HT-29 (cell line): ENCODE measurements at regions not wholly inside any gene's neighbourhood (a gene's known extent, or its start where the extent isn't known, plus 50 kb on each side); places are given as distances from the start of the nearest gene placed in this dataset.
"Not testable (repeated sequence)": the region's sequence is repeated elsewhere in the genome, so short reads cannot be mapped to it uniquely, and the experiment has no call there.

ENCODE experiments used
- DNase-seq: peaks from one replicate; pipeline ENCODE4 v3.0.0-alpha.2; 2015; ENCODE audit warnings: low spot score

- peak; percentile 54 for DNase-seq
Measured at GRCh38 chr14:44453433-44454171, 53.5 kb downstream of the FSCB start.

DNA sequence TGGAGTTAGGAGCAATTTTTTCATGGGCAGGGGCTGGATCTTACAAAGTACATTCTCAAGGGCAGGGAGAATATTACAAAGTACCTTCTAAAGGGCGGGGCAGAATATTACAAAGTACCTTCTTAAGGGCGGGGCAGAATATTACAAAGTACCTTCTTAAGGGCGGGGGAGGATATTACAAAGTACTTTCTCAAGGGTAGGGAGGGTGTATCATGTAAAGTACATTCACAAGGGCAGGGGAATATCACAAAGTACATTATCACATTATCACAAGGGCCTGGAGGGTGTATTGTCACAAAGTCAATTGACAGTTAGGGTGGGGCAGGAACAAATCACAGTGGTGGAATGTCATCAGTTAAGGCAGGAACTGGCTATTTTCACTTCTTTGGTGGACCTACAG lies 56.9 kb downstream of the FSCB start:
- DNase-seq, result not testable (repeated sequence)

DNA sequence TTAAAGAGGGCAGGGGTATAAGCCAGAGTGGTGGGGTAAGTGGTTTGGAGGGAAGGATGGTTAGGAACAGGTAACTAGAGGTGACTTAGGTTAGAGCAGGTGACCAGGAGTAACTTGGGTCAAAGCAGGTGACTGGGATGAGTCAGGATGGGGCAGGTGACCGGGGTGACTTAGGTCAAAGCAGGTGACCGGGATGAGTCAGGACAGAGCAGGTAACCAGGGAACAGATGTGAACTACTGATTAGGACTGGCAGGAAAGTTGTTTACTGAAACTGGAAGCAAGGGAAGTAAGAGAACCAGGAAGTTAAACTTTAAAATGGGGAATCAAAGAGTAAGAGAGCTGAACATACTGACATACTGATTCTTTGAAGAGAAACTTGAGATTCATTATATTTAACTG lies 57.4 kb downstream of the FSCB start:
- no peak for DNase-seq

DNA sequence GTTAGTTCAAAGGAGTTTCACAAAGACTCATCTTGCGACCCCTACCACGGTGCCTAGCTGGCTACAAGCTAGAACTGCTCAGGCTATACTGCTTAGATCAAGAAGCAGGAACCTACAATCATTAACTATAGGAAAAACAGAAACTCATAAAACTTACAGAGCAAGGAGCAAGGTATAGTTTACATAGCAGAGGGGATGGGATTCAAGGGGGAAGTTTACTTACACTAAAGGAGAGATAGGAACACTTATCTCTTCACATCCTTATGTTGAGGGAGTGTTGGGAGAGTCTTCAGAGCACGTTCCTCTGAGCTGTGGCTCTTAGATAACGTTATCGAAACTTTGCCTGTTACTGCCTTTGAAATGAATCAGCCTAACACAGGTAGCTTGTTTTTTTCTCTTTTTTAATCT lies 58.1 kb downstream of the FSCB start:
- DNase-seq, result no peak

DNA sequence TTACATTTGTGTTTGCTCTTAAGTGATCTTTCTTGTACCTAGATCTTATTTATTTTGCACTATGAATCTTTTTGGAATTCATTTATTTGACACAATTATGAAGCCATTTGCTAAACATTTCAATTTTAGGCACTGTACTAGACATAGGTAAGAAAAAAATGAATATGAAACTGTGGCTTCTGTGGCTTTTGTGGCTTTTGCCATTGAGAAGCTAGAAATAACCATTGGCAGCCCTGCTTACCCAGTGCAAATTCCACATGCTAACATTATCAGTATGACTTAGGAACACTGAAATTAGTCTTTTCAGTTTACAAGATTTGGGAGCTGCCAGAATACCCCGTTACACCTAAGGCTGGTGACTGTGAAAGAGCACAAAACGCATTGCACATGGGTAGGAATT lies 60.1 kb downstream of the FSCB start:
- no peak for DNase-seq

GRCh38 chr14:44444454-44444853 lies 62.6 kb downstream of the FSCB start:
- no peak for DNase-seq

- no peak for DNase-seq
Measured at GRCh38 chr14:44438936-44439335, 68.1 kb downstream of the FSCB start.

DNA sequence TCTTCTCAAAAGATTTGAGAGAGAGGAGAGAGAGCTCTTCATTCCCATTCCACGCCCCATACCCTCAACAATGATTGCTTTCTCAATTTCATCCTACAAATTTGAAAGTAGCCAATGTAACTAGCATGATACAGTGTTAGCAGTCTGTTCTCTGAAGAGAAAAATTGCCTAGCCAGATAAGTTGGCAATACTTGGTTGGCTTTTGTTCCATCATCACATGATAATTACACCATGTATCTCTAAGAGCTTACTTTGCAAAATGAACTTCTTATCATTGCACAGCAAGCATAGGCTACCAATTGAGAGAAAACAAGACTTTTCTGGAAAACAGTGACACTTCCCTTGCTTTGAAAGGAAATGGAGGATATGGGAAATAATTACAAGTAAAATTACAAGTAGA lies 68.9 kb downstream of the FSCB start:
- no peak for DNase-seq

DNA sequence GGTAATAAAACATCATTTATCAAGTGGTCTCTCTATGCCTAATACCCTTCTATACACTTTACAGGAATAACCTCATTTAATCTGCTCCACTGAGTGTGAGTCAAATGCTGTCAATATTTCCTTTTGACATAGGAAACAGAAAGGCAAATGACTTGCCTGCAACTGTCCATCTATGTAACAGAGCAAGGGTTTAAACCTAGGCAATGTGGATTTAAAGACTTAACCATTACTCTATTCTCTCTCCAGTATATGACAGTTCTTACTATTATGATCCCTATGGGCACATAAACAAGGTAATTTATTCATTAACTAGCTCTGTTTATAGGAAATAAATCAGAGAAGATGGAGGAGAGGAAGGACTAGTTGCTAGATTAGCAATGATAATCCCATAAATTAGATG lies 70.6 kb downstream of the FSCB start:
- DNase-seq, result no peak

DNA sequence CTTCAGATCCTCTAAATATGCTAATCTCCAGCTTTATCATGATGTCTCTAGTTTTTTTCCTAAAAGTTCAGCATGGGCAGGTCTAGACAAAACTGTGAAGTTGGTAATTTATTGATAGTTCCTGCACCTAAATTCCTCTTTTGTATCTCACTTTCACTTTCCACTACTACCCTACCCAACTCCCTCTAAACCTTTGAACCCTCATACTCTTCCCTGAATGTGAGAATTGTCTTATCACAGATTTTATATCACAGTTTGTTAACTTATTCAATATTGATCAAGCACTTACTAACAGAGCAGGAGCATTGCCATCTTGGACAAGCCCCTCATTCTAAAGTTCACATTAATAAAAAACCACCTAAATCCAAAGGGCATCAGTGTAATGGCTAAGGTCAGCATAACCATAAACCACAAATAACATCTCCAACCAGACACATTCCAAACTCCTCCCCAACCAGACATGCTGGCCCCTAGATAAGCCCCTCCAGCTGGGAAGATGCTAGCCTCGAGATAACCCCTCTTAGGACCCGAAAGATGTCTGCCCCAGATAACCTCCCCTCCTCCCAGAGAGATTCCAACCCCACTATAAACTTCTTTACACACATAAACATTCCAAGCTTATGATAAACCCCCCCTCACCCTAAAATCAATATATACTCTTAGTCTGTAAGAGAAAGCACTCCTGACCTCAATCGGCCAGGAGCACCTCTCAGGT lies 78.7 kb downstream of the FSCB start:
- DNase-seq, result no peak

DNA sequence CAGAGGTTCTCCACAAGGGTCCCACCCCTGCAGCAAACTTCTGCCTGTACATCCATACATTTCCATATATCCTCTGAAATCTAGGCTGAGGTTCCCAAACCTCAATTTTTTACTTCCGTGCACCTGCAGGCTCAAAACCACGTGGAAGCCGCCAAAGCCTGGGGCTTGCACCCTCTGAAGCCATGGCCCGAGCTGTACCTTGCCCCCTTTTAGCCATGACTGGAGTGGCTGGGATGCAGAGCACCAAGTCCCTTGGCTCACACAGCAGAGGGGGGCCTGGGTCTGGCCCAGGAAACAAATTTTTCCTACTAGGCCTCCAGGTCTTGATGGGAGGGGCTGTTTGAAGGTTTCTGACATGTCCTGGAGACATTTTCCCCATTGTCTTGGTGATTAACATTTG lies 84.4 kb downstream of the FSCB start:
- no peak for DNase-seq

DNA sequence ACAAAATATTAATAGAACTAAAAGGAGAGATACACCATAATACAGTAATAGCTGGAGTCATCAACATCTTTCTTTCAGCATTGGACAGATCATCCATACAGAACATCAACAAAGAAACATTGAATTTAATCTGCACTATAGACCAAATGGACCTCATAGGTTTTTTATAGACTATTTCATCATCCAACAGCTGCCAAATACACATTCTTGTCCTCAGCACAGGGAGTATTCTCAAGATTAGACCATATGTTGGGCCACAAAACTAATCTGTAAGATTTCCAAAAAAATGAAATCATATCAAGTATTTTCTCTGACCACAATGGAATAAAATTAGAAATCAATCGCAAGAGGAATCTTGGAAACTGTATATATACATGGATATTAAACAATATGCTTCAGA lies 86.9 kb downstream of the FSCB start:
- no peak for DNase-seq

DNA sequence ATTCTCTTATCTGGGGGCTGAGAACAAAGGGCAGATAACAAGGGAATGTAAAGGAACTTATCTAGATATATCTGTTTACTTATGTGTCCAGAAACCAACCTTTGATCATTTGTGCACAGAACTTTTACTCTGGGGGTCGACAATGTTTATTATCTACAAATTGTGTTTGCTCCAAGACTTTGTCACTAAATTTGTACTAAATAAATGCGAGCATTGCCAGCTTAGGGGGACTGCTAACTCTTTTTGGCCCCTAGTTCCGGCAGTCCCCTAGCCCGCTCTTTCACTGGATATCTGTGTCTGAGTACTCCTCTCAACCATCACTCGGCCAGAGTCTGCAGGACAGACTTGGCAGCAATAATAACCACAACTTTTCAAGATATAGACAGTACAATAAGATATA lies 88.2 kb downstream of the FSCB start:
- DNase-seq, result no peak

GRCh38 chr14:44417809-44418208 lies 89.3 kb downstream of the FSCB start:
- DNase-seq, result no peak

DNA sequence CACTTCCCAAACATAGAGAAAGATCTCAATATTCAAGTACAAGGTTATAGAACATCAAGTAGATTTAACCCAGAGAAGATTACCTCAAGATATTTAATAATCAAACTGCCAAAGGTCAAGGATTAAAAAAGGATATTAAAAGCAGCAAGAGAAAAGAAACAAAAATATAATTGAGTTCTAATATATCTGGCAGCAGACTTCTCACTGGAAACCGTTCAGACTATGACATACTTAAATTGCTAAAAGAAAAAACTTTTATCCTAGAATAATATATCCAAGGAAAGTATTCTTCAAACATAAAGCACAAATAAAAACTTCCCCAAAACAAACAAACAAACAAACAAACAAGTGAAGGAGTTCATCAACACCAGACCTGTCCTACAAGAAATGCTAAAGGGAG lies 92.4 kb downstream of the FSCB start:
- DNase-seq, result no peak

GRCh38 chr14:44412858-44413569 lies 94.1 kb downstream of the FSCB start:
- DNase-seq, result no peak

DNA sequence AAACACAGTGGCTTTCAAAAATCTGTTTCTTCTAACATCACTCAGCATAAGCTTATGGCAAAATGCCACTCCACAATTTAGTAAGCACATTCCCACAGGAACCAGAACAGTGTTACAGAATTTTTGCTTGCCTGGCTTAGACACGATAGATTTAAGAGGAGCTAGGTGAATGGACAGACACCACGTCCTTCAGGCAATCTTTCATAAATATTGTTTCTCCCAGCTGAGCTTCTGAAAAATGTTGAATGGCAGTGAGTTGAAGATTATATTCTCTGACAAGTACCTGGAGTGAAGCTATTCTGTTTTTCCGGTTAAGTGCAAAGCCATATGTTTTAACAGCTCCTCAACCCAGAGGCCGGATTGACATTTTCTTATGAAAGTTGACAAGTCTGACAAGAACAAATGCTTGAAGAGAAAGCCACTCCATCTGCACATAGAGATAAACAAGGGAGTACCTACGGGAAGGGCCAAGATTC lies 102.0 kb downstream of the FSCB start:
- DNase-seq, result no peak

- DNase-seq, result no peak
Measured at GRCh38 chr14:44404599-44404998, 102.5 kb downstream of the FSCB start.

- DNase-seq, result no peak
Measured at GRCh38 chr14:44404036-44404435, 103.0 kb downstream of the FSCB start.

- DNase-seq, result no peak
Measured at GRCh38 chr14:44403193-44403592, 103.9 kb downstream of the FSCB start.

- no peak for DNase-seq
Measured at GRCh38 chr14:44396226-44396625, 110.9 kb downstream of the FSCB start.

DNA sequence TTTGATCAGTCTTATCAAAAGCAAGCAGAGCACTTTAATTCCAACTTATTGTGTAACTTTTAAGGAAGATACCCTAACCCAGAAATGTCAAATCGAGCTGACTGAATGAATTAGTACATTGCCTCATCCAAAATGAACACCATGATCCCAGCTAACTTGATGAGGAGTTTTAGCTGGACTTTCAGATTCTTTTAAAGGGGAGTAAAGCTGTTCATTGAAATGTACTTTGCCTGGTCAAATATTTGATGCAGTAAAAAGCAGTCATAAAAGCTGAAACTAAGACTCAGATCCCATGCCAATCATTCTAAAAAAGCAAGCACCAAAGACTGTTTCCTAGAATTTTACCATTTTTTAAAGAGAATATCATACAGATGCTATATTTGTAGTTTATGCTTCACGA lies 114.1 kb downstream of the FSCB start:
- no peak for DNase-seq

DNA sequence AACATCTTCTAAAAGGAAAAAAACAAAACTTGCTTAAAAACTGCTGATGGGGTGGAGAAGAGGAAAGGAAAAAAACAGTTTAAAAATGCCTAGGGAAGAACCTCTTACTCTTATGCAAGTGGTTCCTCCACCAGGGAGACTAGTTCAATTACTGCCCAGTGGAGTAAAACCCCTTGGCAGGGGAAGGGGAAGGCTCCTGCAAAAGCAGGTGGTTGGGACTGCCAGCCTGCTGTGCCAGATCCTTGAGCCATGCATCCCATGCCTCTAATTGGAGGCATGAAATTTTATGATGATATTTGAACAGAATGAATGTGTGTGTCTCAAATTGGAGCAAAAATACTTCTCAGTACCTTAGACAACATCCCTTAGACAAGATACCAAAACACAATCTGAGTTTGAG lies 118.8 kb downstream of the FSCB start:
- DNase-seq, result no peak
